IPS DF 6.9 (cell line): ENCODE measurements at regions not wholly inside any gene's neighbourhood (a gene's known extent, or its start where the extent isn't known, plus 50 kb on each side); places are given as distances from the start of the nearest gene placed in this dataset.

ENCODE experiments used
- DNase-seq: peaks from one replicate; pipeline ENCODE4 v3.0.0-alpha.2; 2013; ENCODE audit warnings: low read depth, low spot score
- H3K27ac ChIP-seq: one replicate; pipeline ENCODE4 v1.5.1; 2013; ENCODE audit warnings: low read length, control low read depth
- H3K27me3 ChIP-seq: 2 replicates; pipeline ENCODE4 v1.6.1; 2013; ENCODE audit warnings: mild to moderate bottlenecking, low read length; ENCODE audit not compliant: control insufficient read depth, insufficient read depth
- H3K36me3 ChIP-seq: 2 replicates; pipeline ENCODE4 v1.6.1; 2013; ENCODE audit warnings: low read length; ENCODE audit not compliant: control insufficient read depth, insufficient read depth
- H3K4me1 ChIP-seq: 2 replicates; pipeline ENCODE4 v1.6.1; 2013; ENCODE audit warnings: low read length; ENCODE audit not compliant: control insufficient read depth, insufficient read depth
- H3K4me3 ChIP-seq: 2 replicates; pipeline ENCODE4 v1.5.1; 2013; ENCODE audit warnings: mild to moderate bottlenecking, low read length
- H3K9me3 ChIP-seq: 2 replicates; pipeline ENCODE4 v1.6.1; 2013; ENCODE audit warnings: low read length, inconsistent platforms; ENCODE audit not compliant: control insufficient read depth, insufficient read depth
- whole genome bisulfite sequencing: extraction: QIAGEN DNeasy Blood & Tissue Kit; methylation state at CpG from one replicate; pipeline ENCODE4 v1.1.7; 2013; ENCODE audit warnings: mixed read lengths, missing lambda C conversion rate; ENCODE audit not compliant: insufficient read length, insufficient coverage; 5-methylcytosine and 5-hydroxymethylcytosine counted together

- no peak for DNase-seq
- no CpG with 5 or more reads among the region's 4 CpGs for WGBS
These were observed 172.8 kb downstream of the TINAG start for GRCh38 chr6:54481091-54481490.

GRCh38 chr6:54491431-54491830 lies 183.2 kb downstream of the TINAG start:
- no peak for DNase-seq
- no CpG with 5 or more reads among the region's 3 CpGs for WGBS
- Histone ChIP-seq H3K27me3 (no peaks in the 10 kb centered on the region), H3K27ac (no peak overlapping the region), H3K4me3 (no peak overlapping the region), H3K4me1 (no peaks in the 10 kb centered on the region), H3K9me3 (no peaks in the 10 kb centered on the region), H3K36me3 (no peaks in the 10 kb centered on the region)

More at GRCh38 chr6:54481091-54481490, 172.8 kb downstream of the TINAG start:
- H3K27me3 ChIP-seq: no peaks in the 10 kb centered on the region
- H3K4me1 ChIP-seq: no peaks in the 10 kb centered on the region
- no peak overlapping the region for H3K4me3 ChIP-seq
- no peak overlapping the region for H3K27ac ChIP-seq
- H3K36me3 ChIP-seq: no peaks in the 10 kb centered on the region
- no peaks in the 10 kb centered on the region for H3K9me3 ChIP-seq

- Histone ChIP-seq H3K27me3 (no peaks in the 10 kb centered on the region), H3K9me3 (no peaks in the 10 kb centered on the region), H3K27ac (no peak overlapping the region), H3K4me3 (no peak overlapping the region), H3K36me3 (no peaks in the 10 kb centered on the region), H3K4me1 (no peaks in the 10 kb centered on the region)
- DNase-seq: no peak
These were observed 184.9 kb downstream of the TINAG start for GRCh38 chr6:54493138-54493537.

- H3K9me3 ChIP-seq: no peaks in the 10 kb centered on the region
- no CpG with 5 or more reads among the region's 1 CpG for WGBS
- DNase-seq: no peak
- no peaks in the 10 kb centered on the region for H3K36me3 ChIP-seq
- H3K27ac ChIP-seq: no peak overlapping the region
- H3K4me1 ChIP-seq: no peaks in the 10 kb centered on the region
- H3K27me3 ChIP-seq: no peaks in the 10 kb centered on the region
- H3K4me3 ChIP-seq: no peak overlapping the region
These were observed 194.9 kb downstream of the TINAG start for GRCh38 chr6:54503144-54503543.

GRCh38 chr6:54515013-54515412 lies 206.8 kb downstream of the TINAG start:
- Histone ChIP-seq H3K4me3 (no peak overlapping the region), H3K4me1 (no peaks in the 10 kb centered on the region)
- DNase-seq: no peak

GRCh38 chr6:54515713-54516112 lies 207.5 kb downstream of the TINAG start:
- DNase-seq: no peak
- Histone ChIP-seq H3K36me3 (no peaks in the 10 kb centered on the region), H3K4me1 (no peaks in the 10 kb centered on the region), H3K9me3 (no peaks in the 10 kb centered on the region), H3K27ac (no peak overlapping the region), H3K27me3 (no peaks in the 10 kb centered on the region), H3K4me3 (no peak overlapping the region)
- WGBS: no CpG with 5 or more reads among the region's 1 CpG

More at GRCh38 chr6:54515013-54515412, 206.8 kb downstream of the TINAG start:
- WGBS: no CpG with 5 or more reads among the region's 2 CpGs
- Histone ChIP-seq H3K27me3 (no peaks in the 10 kb centered on the region), H3K36me3 (no peaks in the 10 kb centered on the region), H3K27ac (no peak overlapping the region), H3K9me3 (no peaks in the 10 kb centered on the region)

- no CpG with 5 or more reads among the region's 1 CpG for WGBS
- Histone ChIP-seq H3K9me3 (no peaks in the 10 kb centered on the region), H3K4me1 (no peaks in the 10 kb centered on the region), H3K4me3 (no peak overlapping the region), H3K27ac (no peak overlapping the region), H3K36me3 (no peaks in the 10 kb centered on the region), H3K27me3 (no peaks in the 10 kb centered on the region)
- no peak for DNase-seq
These were observed 208.1 kb downstream of the TINAG start for GRCh38 chr6:54516321-54516720.

GRCh38 chr6:54519161-54519560 lies 210.9 kb downstream of the TINAG start:
- H3K9me3 ChIP-seq: no peaks in the 10 kb centered on the region
- DNase-seq: no peak
- no peaks in the 10 kb centered on the region for H3K36me3 ChIP-seq
- no peaks in the 10 kb centered on the region for H3K4me1 ChIP-seq
- WGBS: no CpG with 5 or more reads among the region's 3 CpGs
- H3K27me3 ChIP-seq: no peaks in the 10 kb centered on the region
- H3K4me3 ChIP-seq: no peak overlapping the region
- H3K27ac ChIP-seq: no peak overlapping the region

GRCh38 chr6:54525731-54526130 lies 217.5 kb downstream of the TINAG start:
- Histone ChIP-seq H3K27ac (no peak overlapping the region), H3K36me3 (no peaks in the 10 kb centered on the region), H3K9me3 (no peaks in the 10 kb centered on the region; the same call in 1 of the 2 replicates), H3K4me3 (no peak overlapping the region), H3K27me3 (no peaks in the 10 kb centered on the region), H3K4me1 (no peaks in the 10 kb centered on the region)
- no peak for DNase-seq
- WGBS: no CpG with 5 or more reads among the region's 2 CpGs

GRCh38 chr6:54533567-54533966 lies 225.3 kb downstream of the TINAG start:
- WGBS: no CpG with 5 or more reads among the region's 2 CpGs
- no peaks in the 10 kb centered on the region for H3K4me1 ChIP-seq

GRCh38 chr6:54535568-54535967 lies 227.3 kb downstream of the TINAG start:
- no CpG with 5 or more reads among the region's 1 CpG for WGBS
- Histone ChIP-seq H3K27ac (no peak overlapping the region), H3K36me3 (no peaks in the 10 kb centered on the region), H3K4me1 (no peaks in the 10 kb centered on the region), H3K27me3 (no peaks in the 10 kb centered on the region), H3K4me3 (no peak overlapping the region), H3K9me3 (no peaks in the 10 kb centered on the region)
- no peak for DNase-seq

More at GRCh38 chr6:54533567-54533966, 225.3 kb downstream of the TINAG start:
- no peak overlapping the region for H3K4me3 ChIP-seq
- no peaks in the 10 kb centered on the region for H3K36me3 ChIP-seq
- no peaks in the 10 kb centered on the region for H3K9me3 ChIP-seq
- H3K27ac ChIP-seq: no peak overlapping the region
- no peaks in the 10 kb centered on the region for H3K27me3 ChIP-seq
- no peak for DNase-seq
